Suprapubic skin (tissue), 4 donors: ENCODE measurements at regions not wholly inside any gene's neighbourhood (a gene's known extent, or its start where the extent isn't known, plus 50 kb on each side); places are given as distances from the start of the nearest gene placed in this dataset.

Source experiments
- DNase-seq, 2 donors: peaks; one replicate each; pipeline ENCODE4 v3.0.0-alpha.2; 2019; ENCODE audit warnings: low spot score in 2 of 2
- H3K27ac ChIP-seq: fragments of 200-600 bp; sonication (generic); one replicate; pipeline ENCODE4 v1.5.1; 2019
- H3K27me3 ChIP-seq: fragments of 200-600 bp; sonication (generic); one replicate; pipeline ENCODE4 v1.5.1; 2019
- H3K36me3 ChIP-seq: fragments of 200-600 bp; sonication (generic); one replicate; pipeline ENCODE4 v1.5.1; 2019
- H3K4me1 ChIP-seq: fragments of 200-600 bp; sonication (generic); one replicate; pipeline ENCODE4 v1.5.1; 2019
- H3K4me3 ChIP-seq: fragments of 200-600 bp; sonication (generic); one replicate; pipeline ENCODE4 v1.5.1; 2019; ENCODE audit warnings: mild to moderate bottlenecking
- H3K9me3 ChIP-seq: fragments of 200-600 bp; sonication (generic); one replicate; pipeline ENCODE4 v1.5.1; 2019
- EP300 ChIP-seq: sonication (generic); formaldehyde crosslinking; IDR thresholded peaks from one replicate; pipeline ENCODE4 v1.6.1; 2017; ENCODE audit warnings: antibody characterized with exemption
- POLR2A ChIP-seq, 2 donors: fragments of 450-650 bp; IDR thresholded peaks; one replicate each; pipeline ENCODE4 v1.6.1; 2017; ENCODE audit warnings: antibody characterized with exemption in 2 of 2, mild to moderate bottlenecking in 2 of 2, moderate library complexity in 2 of 2
- POLR2AphosphoS5 ChIP-seq, 3 donors: sonication (generic); formaldehyde crosslinking; IDR thresholded peaks; one replicate each; pipeline ENCODE4 v1.6.1; 2017; ENCODE audit warnings: antibody characterized with exemption in 3 of 3
- whole genome bisulfite sequencing: methylation state at CpG from one replicate; pipeline ENCODE4 v1.1.5; 2018; 5-methylcytosine and 5-hydroxymethylcytosine counted together
- TF ChIP-seq, protein P1 (sequence below), 2 donors: fragments of 200-600 bp in 1 of 2; fragments of 450-650 bp in 1 of 2; sonication (generic) in 1 of 2; IDR thresholded peaks; one replicate each; pipeline ENCODE4 v1.5.1; 2016 to 2019; ENCODE audit warnings: antibody characterized with exemption in 2 of 2, mild to moderate bottlenecking in 1 of 2, moderate library complexity in 1 of 2

DNA sequence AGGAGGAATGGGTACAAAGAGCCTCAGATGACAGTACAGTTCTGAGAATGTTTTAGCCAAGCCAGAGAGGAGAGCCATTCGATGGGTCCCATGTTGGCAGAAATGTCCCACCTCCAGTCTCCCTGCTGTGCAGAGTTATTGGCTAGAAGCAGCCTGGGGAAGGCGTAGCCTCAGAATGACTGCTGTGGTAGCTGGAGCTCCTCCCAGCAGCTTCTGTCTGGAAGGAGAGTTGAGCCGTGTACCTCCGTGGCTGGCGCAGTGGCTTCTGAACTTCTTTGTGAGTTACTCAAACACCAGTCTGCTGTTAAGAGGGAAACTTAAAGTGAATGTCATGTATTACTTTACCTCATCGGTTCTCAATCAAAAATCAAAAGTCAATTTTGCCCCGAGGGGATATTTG lies 193.3 kb upstream of the SNX2 start:
- no peaks in the 10 kb centered on the region for H3K36me3 ChIP-seq
- no peaks in the 10 kb centered on the region for H3K4me1 ChIP-seq
- no peak overlapping the region for H3K4me3 ChIP-seq
- TF ChIP-seq POLR2AphosphoS5 (IDR thresholded peaks at IDR 0.05) = no peak
- no peak for TF ChIP-seq EP300
- TF ChIP-seq, protein P1, sequence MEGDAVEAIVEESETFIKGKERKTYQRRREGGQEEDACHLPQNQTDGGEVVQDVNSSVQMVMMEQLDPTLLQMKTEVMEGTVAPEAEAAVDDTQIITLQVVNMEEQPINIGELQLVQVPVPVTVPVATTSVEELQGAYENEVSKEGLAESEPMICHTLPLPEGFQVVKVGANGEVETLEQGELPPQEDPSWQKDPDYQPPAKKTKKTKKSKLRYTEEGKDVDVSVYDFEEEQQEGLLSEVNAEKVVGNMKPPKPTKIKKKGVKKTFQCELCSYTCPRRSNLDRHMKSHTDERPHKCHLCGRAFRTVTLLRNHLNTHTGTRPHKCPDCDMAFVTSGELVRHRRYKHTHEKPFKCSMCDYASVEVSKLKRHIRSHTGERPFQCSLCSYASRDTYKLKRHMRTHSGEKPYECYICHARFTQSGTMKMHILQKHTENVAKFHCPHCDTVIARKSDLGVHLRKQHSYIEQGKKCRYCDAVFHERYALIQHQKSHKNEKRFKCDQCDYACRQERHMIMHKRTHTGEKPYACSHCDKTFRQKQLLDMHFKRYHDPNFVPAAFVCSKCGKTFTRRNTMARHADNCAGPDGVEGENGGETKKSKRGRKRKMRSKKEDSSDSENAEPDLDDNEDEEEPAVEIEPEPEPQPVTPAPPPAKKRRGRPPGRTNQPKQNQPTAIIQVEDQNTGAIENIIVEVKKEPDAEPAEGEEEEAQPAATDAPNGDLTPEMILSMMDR (IDR thresholded peaks at IDR 0.05) = no peak
- no peak for TF ChIP-seq POLR2A (IDR thresholded peaks at IDR 0.05)
- WGBS = 71% methylated on average over 7 of the region's 7 CpGs
- no peak for DNase-seq
- H3K27me3 ChIP-seq = no peaks in the 10 kb centered on the region
- H3K9me3 ChIP-seq = no peaks in the 10 kb centered on the region
- H3K27ac ChIP-seq = no peak overlapping the region

DNA sequence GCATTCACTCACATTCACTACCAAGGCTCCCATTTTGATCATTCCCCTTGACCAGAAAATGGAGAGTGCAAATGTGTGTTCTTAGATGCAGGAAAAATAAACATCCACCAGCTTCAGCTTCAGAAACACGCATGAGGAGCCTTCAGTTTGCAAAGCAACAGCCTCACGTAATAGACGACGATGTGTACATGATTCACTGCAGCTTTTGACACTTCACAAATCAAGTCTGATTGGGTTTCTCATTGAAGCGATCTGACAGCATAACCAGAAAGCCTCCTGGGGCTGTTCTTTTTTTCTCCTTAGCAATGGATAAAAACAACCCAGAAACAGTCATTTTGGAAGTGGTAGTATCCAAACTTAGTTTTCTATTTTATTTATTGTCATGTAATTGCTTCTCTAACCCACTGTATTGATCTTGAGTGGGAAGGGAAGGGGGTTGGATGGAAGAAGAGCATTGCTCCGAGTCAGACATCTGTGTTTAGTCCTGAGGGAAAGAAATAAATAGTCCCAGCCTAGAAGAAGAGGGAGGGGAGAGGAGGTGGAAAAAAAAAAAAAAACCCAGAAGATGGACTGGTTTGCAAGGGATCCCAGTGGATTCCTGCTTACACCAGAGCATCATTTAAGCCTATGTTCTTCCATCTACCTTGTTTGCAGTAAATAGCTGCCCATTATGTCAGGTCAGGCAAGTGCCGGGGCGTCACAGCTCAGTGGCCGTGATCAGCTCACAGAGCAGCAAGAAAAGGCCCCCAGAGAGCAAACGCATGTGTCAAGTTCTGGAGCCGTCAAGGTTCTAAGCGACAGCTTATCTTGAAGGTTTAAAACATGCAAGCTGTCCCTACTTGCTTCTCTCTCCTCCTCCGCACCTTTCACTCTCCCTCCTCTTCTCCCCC lies 190.2 kb upstream of the SNX2 start:
- Histone ChIP-seq H3K27me3 (no peaks in the 10 kb centered on the region), H3K9me3 (no peaks in the 10 kb centered on the region), H3K27ac (no peak overlapping the region), H3K36me3 (no peaks in the 10 kb centered on the region), H3K4me3 (no peak overlapping the region), H3K4me1 (no peaks in the 10 kb centered on the region)
- TF ChIP-seq, protein P1 (IDR thresholded peaks at IDR 0.05) = no peak
- TF ChIP-seq EP300 = no peak
- no peak for TF ChIP-seq POLR2AphosphoS5 (IDR thresholded peaks at IDR 0.05)
- no peak for TF ChIP-seq POLR2A (IDR thresholded peaks at IDR 0.05)
- 31% methylated on average over 13 of the region's 13 CpGs for WGBS
- no peak for DNase-seq

DNA sequence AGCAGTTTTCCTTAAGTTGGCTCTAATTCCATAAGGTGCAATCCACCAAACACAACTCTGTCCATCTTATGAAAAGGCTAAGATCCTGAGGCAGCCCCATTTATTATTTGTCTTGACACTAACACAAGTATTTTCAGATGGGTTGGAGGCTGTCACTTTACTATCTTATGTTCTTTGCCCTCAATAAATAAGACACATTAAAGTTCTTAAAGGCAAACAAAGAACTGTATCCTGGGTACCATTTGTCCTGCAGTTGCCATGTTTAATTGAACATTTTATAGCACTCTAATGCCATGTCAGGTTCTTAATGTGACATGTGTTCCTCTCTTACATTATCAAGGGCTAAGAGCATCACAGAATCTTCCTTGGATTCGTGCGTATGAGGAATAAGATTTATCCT lies 189.5 kb upstream of the SNX2 start:
- TF ChIP-seq EP300 = no peak
- TF ChIP-seq POLR2AphosphoS5 (IDR thresholded peaks at IDR 0.05) = no peak
- no peak for TF ChIP-seq POLR2A (IDR thresholded peaks at IDR 0.05)
- TF ChIP-seq, protein P1 (IDR thresholded peaks at IDR 0.05) = no peak
- Histone ChIP-seq H3K4me1 (no peaks in the 10 kb centered on the region), H3K9me3 (no peaks in the 10 kb centered on the region), H3K4me3 (no peak overlapping the region), H3K27ac (no peak overlapping the region), H3K27me3 (no peaks in the 10 kb centered on the region), H3K36me3 (no peaks in the 10 kb centered on the region)
- no peak for DNase-seq
- 87% methylated on average over 2 of the region's 2 CpGs for WGBS

DNA sequence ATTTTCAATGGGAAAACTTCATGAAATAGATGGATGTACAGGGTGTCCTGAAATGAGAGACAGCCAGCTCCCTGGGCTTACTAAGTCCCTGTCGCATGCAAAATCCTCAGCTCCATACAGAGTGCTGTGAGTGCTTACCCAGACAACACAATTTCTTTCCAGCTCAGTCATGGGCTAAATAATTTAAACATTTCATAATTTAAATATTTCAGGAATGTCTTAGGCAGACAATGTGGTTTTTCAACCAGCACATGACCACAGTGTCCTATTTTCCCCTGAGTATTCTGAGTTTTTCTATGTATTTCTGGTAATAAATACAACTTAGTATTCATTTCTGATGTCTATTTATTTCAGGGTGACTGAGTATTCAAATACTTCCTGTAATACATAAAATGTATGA lies 188.5 kb upstream of the SNX2 start:
- no peaks in the 10 kb centered on the region for H3K36me3 ChIP-seq
- H3K27ac ChIP-seq = no peak overlapping the region
- H3K9me3 ChIP-seq = no peaks in the 10 kb centered on the region
- TF ChIP-seq POLR2AphosphoS5 (IDR thresholded peaks at IDR 0.05) (no peak), EP300 (no peak), POLR2A (IDR thresholded peaks at IDR 0.05) (no peak)
- TF ChIP-seq, protein P1 (IDR thresholded peaks at IDR 0.05) = no peak
- H3K4me1 ChIP-seq = no peaks in the 10 kb centered on the region
- H3K27me3 ChIP-seq = no peaks in the 10 kb centered on the region
- no peak for DNase-seq
- WGBS = 77% methylated on average over 1 of the region's 1 CpG
- no peak overlapping the region for H3K4me3 ChIP-seq

DNA sequence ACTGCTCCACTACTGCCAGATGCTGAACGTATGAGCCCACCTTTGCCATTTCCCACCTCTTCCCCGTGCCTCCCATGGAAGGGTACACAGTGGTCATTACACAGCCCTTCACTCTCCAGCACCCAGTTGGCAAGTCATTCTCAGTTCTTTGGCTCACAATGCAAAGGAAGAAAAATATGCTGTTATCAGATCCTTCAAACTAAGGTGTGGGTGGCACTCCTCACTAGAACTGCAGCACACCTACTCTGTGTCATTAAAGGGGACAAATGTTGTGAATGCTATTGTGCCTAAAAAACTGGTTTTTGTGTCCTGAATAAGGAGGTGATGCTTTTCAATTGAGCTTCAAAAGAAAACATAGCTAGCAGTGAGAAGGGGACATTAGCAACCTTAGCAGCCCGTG lies 183.1 kb upstream of the SNX2 start:
- Histone ChIP-seq H3K4me1 (no peaks in the 10 kb centered on the region), H3K9me3 (no peaks in the 10 kb centered on the region), H3K27me3 (no peaks in the 10 kb centered on the region), H3K27ac (no peak overlapping the region), H3K4me3 (no peak overlapping the region), H3K36me3 (no peaks in the 10 kb centered on the region)
- WGBS = 86% methylated on average over 3 of the region's 3 CpGs
- no peak for TF ChIP-seq POLR2AphosphoS5 (IDR thresholded peaks at IDR 0.05)
- TF ChIP-seq POLR2A (IDR thresholded peaks at IDR 0.05) = no peak
- no peak for TF ChIP-seq EP300
- TF ChIP-seq, protein P1 (IDR thresholded peaks at IDR 0.05) = no peak
- no peak for DNase-seq
